ENCODE measurements at regions not wholly inside any gene's neighbourhood (a gene's known extent, or its start where the extent isn't known, plus 50 kb on each side); places are given as distances from the start of the nearest gene placed in this dataset.

DNA sequence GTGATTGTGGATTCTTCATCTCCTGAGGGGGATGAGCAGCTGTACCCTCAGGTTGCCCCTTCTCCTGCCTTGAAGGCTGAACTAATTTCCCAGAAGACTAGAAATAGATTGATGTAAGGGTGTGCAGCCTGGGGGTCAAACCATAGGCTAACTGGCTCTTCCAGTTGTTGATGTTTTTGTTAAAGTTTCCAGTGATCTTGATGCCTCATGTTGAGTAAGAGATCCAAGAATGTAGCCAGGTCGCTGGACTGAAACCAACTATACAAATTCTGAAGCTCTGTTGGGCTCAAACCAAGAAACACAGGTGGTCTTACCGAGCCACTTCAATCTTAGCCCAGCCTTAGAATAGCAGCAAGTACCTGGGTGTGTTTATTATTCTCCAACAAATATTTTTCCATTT, 391.8 kb downstream of the KLF5 start:
- TF ChIP-seq POLR2A (IDR thresholded peaks at IDR 0.05) (no peak), EP300 (IDR thresholded peaks at IDR 0.05) (no peak)
- TF ChIP-seq, protein P1, sequence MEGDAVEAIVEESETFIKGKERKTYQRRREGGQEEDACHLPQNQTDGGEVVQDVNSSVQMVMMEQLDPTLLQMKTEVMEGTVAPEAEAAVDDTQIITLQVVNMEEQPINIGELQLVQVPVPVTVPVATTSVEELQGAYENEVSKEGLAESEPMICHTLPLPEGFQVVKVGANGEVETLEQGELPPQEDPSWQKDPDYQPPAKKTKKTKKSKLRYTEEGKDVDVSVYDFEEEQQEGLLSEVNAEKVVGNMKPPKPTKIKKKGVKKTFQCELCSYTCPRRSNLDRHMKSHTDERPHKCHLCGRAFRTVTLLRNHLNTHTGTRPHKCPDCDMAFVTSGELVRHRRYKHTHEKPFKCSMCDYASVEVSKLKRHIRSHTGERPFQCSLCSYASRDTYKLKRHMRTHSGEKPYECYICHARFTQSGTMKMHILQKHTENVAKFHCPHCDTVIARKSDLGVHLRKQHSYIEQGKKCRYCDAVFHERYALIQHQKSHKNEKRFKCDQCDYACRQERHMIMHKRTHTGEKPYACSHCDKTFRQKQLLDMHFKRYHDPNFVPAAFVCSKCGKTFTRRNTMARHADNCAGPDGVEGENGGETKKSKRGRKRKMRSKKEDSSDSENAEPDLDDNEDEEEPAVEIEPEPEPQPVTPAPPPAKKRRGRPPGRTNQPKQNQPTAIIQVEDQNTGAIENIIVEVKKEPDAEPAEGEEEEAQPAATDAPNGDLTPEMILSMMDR (IDR thresholded peaks at IDR 0.05) = no peak

Data from ovary (tissue), 3 donors.